ENCODE measurements at regions not wholly inside any gene's neighbourhood (a gene's known extent, or its start where the extent isn't known, plus 50 kb on each side); places are given as distances from the start of the nearest gene placed in this dataset.

DNA sequence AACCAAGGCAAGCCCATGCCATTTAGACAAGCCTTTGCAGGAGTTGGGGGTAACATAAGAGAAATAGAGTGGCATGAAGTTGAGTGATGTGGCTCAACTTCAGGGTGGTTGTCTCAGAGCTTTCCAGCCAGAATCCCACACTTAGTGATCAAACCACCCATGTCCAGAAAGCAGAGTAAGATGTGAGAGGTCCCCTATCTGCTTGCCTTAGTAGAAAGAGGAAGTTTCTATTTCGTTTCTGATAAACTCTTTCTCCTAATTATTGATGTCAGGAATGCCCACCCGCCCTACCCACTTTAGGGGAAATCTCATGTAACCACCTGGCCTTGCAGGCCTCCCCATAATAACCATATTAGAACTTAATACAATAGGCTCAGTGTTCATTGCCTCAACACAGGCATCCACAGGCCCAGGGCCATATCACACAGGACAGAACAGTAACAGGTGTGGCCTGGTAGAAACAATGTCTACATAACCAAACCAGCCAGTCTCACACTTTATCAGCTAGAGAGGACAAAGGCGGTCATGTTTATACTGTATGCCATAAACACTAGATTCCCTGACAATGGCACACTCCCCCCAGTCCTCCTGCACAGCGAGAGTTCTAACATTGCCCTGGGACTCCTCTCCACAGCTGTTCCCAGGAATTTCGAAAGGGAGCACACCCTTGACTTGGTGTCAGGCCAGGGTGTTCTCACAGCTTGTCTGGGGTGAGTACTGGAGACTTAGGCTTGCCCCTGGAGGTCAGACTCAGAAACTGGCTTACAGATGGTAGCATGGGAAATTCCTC is 364.4 kb downstream of the CXCL12 start:
- no peak for DNase-seq

DNA sequence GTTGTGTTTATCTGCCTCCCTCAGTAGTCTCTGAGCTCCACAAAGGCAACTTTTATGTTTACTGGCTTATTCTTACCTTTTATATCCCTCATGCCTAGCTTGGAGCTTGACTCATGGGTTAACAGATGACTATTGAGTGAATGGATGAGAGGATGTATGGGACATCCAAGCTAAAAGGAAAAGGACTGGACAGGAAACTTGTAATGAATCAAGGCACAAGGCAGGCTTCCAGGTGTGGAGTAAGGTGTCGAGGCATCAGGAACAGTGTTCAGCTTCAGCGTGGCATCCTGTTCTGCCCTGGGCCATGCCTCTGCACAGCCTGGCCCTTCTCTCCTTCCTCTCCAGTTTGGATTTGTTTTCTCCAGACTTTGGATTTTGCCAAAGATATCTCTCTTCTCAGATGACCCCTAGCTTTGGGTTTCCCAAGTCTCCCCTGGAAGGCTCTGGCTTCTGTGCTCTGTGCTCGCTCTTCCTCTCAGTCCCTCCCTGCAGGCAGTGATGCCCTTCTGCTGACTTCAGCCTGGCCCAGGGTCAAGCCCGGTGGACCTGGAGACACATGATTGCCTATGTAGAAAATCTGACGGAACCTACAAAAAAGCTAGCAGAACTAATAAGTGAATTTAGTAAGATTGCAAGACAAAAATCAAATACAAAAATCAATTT is 367.3 kb downstream of the CXCL12 start:
- no peak for DNase-seq

DNA sequence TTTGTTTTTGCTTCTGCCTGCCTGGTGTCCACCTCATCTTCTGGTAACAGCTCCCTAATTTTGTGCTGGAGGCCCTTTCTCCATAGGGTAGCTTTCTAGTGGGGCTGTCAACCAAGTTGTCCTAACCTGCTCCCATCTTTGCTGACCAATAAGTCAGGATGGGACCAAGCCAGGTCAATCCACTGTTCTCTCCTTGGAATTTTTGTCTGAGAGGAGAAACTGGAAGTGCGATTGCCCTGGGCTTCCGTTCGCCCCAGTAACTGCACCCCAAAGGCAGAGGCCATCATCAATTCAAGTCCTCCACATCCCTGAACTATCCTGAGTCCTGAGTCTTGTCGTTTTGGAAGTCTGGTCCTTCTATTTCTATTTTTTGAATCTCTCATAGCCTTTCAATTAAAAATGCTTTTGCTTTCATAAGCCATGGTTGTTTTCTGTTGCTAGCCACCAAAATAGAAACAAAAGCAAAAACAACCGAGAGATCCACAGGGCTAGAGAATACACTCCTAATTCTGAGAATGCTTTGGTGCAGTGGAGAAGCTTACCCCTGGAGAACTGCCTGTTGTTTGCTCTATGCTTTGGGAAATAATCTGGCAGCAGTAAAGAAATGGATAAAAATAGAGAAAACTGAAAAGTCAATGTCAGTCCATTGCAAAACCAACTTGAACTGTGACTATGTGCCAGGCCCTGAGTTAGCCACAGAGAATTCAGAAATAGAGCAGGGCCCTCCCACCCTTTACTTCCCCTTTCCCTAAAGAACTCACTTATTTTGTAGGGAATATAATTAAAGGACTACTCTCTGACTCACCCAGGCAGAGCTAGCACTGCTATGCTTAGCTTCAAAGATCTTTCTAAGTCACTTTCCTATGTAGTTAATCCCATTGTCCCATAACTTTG is 368.1 kb downstream of the CXCL12 start:
- DNase-seq = peak; percentile 29 to 78 (median 61)

DNA sequence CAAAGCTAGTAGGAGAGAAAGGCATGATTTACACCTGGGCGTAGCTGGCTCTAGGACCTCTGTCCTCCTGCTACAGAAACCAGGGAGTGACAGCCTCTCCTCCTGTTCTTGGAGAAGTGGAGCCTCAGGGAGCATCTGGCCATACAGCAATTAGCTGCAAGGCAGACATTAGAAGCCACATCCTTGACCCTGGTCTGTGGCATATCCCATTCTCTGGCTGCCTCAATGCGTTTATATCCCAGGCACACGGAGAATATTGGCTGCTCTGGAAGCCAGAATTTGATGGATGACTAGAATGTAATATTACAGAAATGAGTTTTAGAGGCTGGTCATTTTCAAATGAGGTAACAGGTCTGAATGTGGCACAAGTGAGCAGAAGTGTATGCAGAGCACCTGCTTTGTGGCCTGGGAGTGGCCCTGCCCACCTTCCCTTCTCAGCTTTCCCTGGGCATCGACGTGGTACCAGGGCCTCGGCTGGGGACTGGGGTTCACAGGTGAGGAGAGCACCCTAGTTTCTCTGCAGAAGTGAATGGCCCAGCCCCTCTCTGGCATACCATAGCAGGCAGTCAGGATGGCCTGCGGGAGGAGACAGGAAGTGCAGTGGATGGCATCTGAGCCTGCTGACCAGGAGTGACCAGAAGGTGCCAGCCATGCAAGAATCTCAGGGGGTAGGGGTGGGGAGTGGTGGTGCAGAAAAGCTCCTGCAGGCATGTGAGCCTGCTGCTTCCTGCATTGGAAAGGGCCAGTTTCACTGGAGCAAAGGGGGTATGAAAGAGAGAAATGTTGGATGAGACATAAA is 367.2 kb upstream of the ZNF32 start:
- DNase-seq = no peak

DNA sequence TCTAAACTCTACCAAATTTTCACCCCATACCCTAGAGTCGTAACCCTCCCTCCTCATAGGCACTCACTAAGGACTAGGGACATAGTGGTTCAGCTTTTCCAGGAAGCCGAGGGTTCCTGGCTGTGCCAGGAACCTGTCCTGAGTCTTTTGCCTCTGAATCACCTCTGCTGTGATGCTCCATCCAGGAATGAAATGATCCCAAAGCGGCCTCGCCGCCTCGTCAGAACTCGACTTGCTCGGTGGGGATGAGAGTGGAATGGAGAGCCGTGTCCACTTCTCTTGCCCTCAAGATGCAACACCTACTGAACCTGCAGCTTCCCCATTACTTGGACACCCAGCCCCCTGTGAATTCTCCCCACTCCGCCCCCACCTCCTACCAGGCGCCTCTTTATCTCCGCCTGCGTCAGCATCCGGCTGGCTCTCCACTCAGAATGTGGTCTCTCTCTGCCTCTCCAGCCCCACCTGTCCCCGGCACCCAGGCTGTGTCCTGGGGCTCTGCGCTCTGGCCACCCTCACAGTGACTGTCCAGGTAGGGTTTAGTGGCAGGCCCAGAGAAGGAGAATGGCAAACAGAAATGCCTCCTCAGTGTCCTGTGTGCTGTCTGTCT is 366.1 kb upstream of the ZNF32 start:
- DNase-seq = no peak

DNA sequence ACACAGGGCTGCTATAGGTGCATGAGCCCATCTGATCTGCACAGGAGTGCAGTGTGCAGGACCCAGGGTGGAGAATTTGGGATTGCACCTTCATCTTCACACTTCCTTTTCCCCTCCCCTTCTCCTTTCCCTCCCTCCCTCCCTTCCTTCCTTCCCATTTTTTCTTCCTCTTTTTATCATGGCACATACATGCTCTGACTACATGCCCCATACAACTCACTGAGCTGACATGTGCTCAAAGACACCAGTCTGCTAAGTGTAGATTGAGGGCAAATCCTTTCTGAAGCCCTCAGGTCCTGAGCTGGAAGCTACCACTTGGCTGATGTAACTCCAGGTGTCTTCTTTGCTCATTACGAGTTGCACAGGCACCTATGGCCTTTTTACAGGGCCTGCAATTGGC is 365.3 kb upstream of the ZNF32 start:
- DNase-seq = peak in 2 of 4 experiments; percentile 30 to 58

DNA sequence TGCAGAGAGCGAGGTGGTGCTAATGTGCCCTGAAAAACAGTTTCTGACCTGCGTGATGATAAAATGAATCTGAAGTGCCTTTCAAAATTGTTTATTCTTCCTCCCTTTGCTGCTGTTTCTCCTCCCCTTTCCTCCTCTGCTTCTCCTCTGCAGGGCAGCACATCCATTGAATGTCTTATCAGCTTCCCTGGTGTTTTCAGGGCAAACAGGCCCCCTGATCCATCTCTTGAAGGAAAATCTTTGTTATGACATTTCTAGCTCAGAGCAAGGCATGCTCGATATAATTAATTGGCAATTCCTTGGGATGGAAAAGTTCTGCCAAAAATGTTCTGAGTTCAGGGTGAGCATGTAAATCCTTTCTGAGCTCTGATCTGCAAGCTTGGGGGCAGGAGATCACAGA is 364.2 kb upstream of the ZNF32 start:
- DNase-seq = no peak

DNA sequence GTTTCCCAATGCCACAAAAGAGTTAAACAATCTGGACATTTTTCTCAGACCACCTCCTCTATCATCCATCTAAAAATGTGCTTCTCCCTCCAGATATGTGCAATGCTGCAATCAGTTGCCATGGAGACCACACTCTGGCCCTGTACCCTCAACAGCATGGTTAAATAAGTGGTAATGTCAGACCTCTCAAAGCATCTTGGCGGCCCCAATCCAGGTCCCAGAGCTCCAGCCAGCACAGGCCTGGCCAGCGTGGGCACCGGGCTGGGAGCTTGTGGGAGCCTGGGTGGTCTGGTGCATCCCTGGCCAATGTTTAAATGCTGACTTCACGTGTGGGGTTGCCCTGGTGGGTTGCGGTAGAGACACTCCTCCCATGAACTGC is 362.9 kb upstream of the ZNF32 start:
- DNase-seq = no peak

DNA sequence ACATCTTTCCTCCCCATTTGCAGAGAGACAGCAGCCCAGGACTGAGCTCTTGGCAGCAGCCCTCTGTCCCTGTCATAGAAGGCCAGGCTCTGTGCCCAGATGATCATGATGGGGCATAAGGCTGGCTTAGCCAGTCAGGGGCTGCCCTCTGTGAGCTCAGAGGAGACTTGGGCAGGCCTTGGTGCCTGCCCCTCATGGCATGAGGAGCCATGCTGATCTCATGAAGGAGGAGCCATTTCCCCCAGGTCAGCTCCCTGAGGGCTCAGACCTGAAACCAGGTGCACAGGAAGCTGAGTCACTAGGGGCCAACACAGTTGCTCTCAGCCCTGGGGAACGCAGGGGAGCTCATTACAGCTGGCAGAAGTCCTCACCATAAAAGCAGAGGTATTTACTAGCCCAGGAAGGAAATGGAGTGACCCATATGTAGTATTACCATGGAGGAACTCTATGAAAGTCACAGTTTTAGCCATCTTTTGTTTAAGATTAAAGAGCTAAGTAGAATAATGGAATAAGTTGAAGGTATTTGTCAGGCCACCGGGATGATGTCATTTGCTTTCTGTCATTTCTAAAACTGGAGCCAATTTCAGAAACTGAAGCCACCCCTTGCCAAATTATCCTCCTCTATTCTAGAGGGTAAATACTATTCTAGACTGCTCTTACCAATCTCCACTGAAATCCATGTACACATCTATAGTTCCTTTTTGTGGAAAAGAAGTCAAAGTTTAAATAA is 362.4 kb upstream of the ZNF32 start:
- no peak for DNase-seq

DNA sequence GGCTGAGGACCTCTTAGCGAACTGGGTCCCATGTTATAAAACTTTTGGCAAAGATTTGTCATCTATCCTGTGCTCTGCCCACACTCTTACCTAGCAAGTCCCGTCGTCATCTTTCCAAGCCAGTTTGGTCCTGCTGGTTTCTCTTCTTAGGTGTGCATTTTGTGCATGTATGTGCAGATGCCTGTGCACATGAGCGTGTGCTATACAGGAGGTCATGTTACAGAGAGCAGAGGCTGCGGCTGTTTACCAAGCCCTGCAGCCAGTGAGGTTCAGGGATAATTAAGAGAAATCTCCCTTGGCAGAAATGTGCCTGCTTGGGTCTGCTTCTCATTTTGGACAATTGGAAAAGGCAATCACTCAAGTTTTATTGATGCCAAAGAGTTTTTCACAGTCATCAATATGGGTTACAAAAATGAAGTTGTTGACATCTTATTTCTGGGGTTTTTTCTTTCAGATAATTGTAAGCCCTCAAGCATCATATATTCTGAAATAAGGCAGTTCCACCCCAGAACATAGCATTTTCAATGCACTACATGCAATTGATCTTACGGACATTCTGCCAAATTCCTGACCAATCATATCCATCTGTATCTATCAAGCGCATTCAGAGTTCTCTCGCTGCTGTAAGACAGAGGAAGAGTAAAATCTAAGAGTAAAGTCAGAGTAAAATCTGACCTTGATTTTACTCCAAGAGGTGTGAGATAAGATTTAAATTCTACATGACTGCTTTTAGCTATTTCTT is 361.4 kb upstream of the ZNF32 start:
- no peak for DNase-seq

DNA sequence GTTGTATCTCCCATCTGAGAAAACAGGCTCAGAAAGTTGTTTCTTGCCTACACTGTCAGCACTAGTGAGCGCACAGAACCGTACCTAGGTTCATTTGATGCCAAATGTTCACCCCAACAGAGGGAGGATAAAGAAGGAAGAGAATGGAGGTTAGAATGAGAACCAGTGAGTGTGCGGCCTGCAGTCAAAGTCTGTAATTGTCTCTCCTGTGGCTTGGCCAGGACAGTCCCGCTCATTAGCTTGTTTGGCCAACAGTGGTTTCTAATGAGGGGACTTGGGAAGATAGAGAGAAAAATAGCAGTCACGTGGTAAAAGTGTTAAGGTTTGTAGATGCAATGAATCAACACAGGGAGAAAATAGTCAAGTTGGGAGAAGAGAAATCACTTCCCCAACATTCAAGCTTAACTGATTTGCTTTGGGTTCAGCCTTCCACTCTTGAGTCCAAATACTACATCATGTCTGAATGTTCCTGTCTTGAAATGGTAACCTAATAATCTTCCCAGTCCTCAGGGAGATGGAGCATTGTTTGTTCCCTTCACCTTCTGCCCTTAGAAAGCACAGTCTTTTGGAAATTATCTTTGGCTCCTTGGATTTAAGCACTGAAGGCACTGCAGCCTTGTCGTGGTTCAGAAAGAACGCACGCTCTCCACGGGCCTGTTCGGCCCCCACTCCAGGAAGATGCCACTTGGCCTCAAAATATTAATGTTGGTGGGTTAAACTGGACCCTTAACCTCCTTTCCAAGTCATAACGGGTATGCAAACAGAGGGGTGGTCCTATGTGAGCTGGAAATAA is 360.4 kb upstream of the ZNF32 start:
- DNase-seq = no peak

DNA sequence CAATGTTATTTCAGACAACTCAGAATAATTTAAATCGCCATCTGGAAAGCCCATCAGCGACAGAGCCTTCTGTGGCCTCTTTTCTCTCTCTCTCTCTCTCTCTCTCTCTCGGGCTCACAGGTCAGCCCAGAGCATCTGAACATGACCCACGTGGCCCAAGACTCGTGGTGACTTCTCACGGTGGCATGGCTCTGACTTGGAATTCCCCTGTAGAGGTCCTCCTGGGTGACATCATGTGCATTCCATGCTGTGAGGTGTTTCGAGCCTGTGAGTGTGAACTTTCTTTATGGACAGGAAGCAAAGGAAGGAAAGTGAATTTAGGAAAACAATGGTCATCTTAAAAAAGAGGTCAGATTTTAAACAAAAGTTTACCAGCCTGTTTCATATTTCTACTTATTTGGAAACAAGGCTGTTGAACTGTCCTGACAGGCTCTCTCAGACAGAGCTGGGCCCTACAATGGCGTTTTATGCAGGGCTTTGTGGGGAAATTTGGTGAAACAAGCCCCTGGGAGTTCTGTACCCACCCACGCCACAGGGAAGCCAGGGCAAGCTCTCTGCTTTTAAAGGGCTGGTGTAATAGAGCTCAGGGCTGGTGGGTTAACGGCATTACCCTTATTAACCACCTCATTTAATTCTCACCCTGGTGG is 359.7 kb upstream of the ZNF32 start:
- no peak for DNase-seq

DNA sequence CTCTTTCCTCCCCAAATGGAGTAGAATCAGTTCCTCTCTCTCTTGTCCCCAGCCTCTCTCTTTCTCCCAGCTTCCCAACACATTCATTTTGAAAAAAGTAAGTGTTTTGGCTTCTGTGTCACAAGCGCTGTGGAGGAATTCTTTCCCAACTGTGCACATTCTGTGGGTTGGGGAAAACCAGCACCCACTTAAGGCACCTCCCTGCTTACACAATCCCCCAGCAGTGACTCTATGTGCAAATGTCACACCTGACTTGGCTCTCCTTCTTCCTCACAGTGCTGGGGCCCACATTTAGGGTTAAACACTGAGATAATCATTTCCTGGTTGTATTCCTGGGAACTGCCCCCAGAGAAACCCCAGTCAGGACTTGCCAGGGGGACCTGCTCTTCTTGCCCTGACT is 358.1 kb upstream of the ZNF32 start:
- peak in 3 of 4 experiments; percentile 13 to 43 (median 42) for DNase-seq

DNA sequence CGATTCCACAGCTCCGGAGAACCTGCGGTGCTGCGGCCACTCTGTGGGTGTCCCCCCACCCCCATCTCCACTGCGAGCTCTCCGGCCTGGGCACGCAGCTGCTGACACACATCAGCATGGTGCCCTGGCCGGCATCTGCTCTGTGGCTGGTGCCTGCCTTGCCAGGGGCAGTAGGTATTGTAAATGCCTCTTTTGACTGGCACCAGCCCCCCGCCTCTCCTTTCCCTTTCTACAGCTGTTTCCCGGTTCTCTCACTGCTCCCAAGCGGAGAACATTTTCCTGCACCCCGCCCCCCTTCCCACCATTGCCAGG is 357.1 kb upstream of the ZNF32 start:
- DNase-seq = no peak

DNA sequence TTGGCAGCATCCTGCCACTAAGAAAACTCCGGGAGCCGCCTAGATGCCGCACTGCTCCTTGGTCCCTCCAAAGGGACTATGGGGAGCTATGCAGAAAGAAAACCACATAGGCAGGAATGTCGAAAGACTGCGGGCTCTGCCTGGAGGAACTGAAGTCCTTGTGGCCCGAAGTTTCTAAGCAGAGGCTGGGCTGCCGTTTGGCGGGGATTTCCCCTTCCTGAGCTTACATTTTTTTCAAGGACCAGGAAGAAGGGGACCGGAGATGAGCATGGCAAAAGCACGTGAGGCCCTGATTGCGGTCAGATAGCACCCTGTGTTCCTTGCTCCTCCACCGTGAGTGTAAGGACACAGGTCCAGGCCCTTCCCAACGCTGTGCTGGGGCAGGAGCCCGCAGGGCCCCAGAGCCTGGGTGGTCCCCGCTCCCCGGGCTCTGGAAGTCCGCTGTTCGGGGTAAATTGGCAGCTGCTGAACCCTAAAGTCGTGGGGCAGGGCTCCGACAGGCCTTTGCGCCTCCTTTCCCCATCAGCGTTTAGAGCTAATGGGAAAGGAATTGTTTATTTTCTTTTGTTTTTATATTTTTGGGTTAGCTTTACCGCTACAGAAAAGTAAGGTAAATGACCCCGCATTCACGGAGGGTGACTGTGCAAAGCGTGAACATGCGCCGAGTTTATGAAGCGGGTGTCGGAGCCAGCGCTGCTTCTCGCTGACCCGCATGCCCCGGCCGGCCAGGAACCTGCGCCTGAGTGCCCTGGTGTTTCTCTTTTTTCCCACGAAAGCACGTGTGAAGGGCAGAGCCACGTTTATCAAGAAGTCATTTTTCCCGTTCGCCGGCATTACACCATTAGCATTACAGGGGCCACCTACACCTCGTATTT is 356.5 kb upstream of the ZNF32 start:
- DNase-seq = peak; percentile 54 to 81 (median 72)

DNA sequence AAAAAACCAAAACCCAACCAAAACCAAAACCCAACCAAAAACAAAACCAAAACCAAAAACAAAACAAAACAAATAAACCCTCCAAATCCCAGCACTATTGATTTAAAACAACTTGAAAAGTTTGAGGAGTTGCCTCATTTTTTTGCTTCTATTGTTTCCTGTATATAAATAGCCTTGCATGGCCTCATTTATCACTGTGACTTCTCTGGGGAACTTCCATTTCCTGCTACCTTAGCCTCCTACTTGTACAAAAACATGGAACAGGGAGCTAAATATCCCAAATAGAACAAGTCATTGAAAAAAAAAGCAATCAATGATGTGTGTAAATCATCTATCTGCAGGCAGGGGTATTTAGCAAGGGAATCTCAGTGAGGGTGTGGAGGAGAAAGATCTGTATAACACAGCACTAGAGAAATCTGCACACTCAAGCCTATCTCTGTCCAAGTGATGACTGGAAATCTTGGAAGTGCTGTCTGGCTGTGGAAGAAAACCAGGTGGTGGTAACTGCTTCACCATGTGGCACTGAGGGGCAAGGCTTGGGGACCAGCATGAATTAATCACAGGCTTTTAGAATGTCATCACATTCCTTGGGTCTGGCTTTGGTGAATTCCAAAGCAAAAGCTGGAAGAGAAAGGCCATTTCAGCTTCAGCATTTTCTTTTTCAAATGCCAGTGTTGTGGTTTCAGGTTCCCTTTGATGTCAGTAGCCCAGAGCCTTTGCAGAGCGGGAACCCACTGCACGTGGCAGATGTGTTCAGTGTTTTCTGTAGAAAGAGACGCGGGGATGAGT is 349.5 kb upstream of the ZNF32 start:
- no peak for DNase-seq

DNA sequence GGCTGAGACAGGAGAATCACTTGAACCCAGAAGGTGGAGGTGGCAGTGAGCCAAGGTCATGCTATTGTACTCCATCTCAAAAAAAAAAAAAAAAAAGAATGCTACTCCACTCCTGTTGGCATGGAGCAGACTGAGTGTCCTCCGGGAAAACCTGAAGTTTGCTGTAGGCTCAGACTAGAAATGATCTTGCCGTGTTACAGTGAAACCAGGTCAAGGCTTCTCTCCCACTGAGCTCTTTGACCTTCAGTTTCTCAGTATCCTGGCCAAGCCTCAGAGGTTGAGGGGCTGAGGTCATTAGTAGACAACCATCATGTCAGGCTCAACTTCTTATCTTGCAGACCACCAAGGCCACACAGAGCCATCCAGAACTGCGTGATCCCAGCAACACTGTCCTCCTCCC is 348.6 kb upstream of the ZNF32 start:
- no peak for DNase-seq

DNA sequence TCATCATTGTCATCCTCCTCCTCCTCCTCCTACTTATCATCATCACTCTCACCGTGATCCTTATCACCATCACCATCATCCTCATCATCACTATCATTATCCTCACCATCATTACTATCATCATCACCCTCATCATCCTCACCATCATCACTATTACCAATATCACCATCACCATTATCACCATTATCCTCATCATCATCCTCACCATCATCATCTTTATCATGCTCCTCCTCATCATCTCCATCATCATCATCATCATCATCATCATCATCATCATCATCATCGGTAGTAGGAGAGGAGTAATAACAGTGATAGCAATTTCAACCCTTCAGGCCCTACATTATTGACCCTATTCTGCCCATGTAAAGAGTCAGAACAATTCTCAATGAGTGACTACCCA is 345.9 kb upstream of the ZNF32 start:
- no peak for DNase-seq

All from suppressor macrophage (primary cell).